HCT116 (cell line): ENCODE measurements at regions not wholly inside any gene's neighbourhood (a gene's known extent, or its start where the extent isn't known, plus 50 kb on each side); places are given as distances from the start of the nearest gene placed in this dataset.

Experiments used
- ATAC-seq: fragments of 200-7000 bp; cut with Tn5 transposase; 2 replicates; pipeline ENCODE4 v1.9.1; 2020; ENCODE audit warnings: mild to moderate bottlenecking, moderate library complexity
- BruUV-seq: library from RNA; stranded (reverse); fragments of 400-500 nt; replicated peaks from 2 replicates; lab custom pipeline; 2021; lab: Mats Ljungman, UMichigan
- CTCF ChIA-PET: fragments of 300-600 bp; sonication (Branson Sonifier 250); formaldehyde crosslinking; loops from one replicate; lab custom pipeline; 2021; ENCODE audit warnings: antibody characterized with exemption; lab: Charles Lee
- POLR2A ChIA-PET: fragments of 300-600, 350-600 bp; sonication (Branson Sonifier 250); formaldehyde crosslinking; loops from one replicate; lab custom pipeline; 2021; ENCODE audit warnings: antibody characterized with exemption; lab: Charles Lee
- RAD21 ChIA-PET, 2 experiments: fragments of 300-600 bp; sonication (Branson Sonifier 250); formaldehyde crosslinking; loops; one replicate each; lab custom pipeline; 2023; ENCODE audit warnings: low total read pairs in 2 of 2; ENCODE audit not compliant: uncharacterized antibody in 2 of 2, unreplicated experiment in 2 of 2, low non-redundant PET in 1 of 2; lab: Charles Lee
- DNase-seq: peaks from one replicate; pipeline ENCODE4 v3.0.0-alpha.2; 2010; ENCODE audit warnings: low read depth, low spot score
- H2AFZ ChIP-seq: fragments of 200-600 bp; shearing (Covaris generic), sonication (generic); 2 replicates; pipeline ENCODE4 v1.6.1; 2017; ENCODE audit warnings: low read depth, mixed run types, mixed read lengths, antibody characterized with exemption, low read length; ENCODE audit not compliant: poor library complexity, severe bottlenecking
- H3K27ac ChIP-seq: 2 replicates; pipeline ENCODE4 v1.5.1; 2012; ENCODE audit warnings: low read depth, low read length
- H3K27me3 ChIP-seq: fragments of 200-600 bp; sonication (generic); 2 replicates; pipeline ENCODE4 v1.6.1; 2016; ENCODE audit warnings: mixed run types, low read length, mixed read lengths; ENCODE audit not compliant: insufficient read depth
- H3K36me3 ChIP-seq, 2 experiments: fragments of 200-500 bp in 1 of 2; fragments of 200-600 bp in 1 of 2; sonication (Bioruptor generic) in 1 of 2; sonication (generic) in 1 of 2; 2 replicates each; pipeline versions ENCODE4 v1.5.1 to v1.6.1; 2014 to 2016; ENCODE audit warnings: low read length in 2 of 2, inconsistent platforms in 1 of 2, mixed read lengths in 1 of 2, mixed run types in 1 of 2; ENCODE audit not compliant: insufficient read depth in 2 of 2, control insufficient read depth in 1 of 2
- H3K4me1 ChIP-seq, 2 experiments: fragments of 200-600 bp in 1 of 2; sonication (generic) in 1 of 2; 2 replicates each; pipeline versions ENCODE4 v1.5.1 to v1.6.1; 2012 to 2017; ENCODE audit warnings: low read length in 2 of 2, inconsistent platforms in 1 of 2, mild to moderate bottlenecking in 1 of 2, mixed read lengths in 1 of 2, mixed run types in 1 of 2, moderate library complexity in 1 of 2; ENCODE audit not compliant: insufficient read depth in 2 of 2, control insufficient read depth in 1 of 2
- H3K4me2 ChIP-seq: fragments of 200-600 bp; sonication (generic); 2 replicates; pipeline ENCODE4 v1.6.1; 2017; ENCODE audit warnings: mixed run types, low read length, mixed read lengths
- H3K4me3 ChIP-seq, 2 experiments: fragments of 200-600 bp in 1 of 2; sonication (generic) in 1 of 2; replicated peaks in 1 of 2; 2 replicates each; pipeline ENCODE4 v1.5.1; 2011 to 2016; ENCODE audit warnings: low read length in 2 of 2, control low read depth in 1 of 2, low read depth in 1 of 2, mild to moderate bottlenecking in 1 of 2, mixed read lengths in 1 of 2, mixed run types in 1 of 2
- H3K79me2 ChIP-seq: fragments of 200-600 bp; sonication (generic); 2 replicates; pipeline ENCODE4 v1.6.1; 2017; ENCODE audit warnings: mild to moderate bottlenecking, mixed run types, low read length, moderate library complexity, mixed read lengths; ENCODE audit not compliant: insufficient read depth
- H3K9ac ChIP-seq: fragments of 200-600 bp; sonication (generic); 2 replicates; pipeline ENCODE4 v1.6.1; 2016; ENCODE audit warnings: low read length, mixed read lengths
- H3K9me2 ChIP-seq: fragments of 200-600 bp; sonication (generic), shearing (Covaris generic); 2 replicates; pipeline ENCODE4 v1.6.1; 2017; ENCODE audit warnings: mixed run types, mild to moderate bottlenecking, moderate library complexity; ENCODE audit not compliant: insufficient read depth
- H3K9me3 ChIP-seq, 2 experiments: fragments of 200-500 bp in 1 of 2; fragments of 200-600 bp in 1 of 2; sonication (Bioruptor generic) in 1 of 2; sonication (generic) in 1 of 2; 2 replicates each; pipeline ENCODE4 v1.6.1; 2014 to 2017; ENCODE audit warnings: low read length in 2 of 2, mixed read lengths in 2 of 2, inconsistent platforms in 1 of 2, low read depth in 1 of 2, mild to moderate bottlenecking in 1 of 2, mixed run types in 1 of 2, moderate library complexity in 1 of 2; ENCODE audit not compliant: control insufficient read depth in 1 of 2, insufficient read depth in 1 of 2
- H4K20me1 ChIP-seq: fragments of 200-600 bp; sonication (generic), shearing (Covaris generic); 2 replicates; pipeline ENCODE4 v1.6.1; 2017; ENCODE audit warnings: mixed run types, mild to moderate bottlenecking, moderate library complexity; ENCODE audit not compliant: insufficient read depth
- CEBPB ChIP-seq: IDR thresholded peaks from 2 replicates; pipeline ENCODE4 v1.6.1; 2012; ENCODE audit warnings: low read depth
- CTCF ChIP-seq, 3 experiments: fragments of 200-600 bp in 1 of 3; sonication (generic) in 1 of 3; IDR thresholded peaks in 2 of 3; conservative IDR thresholded peaks in 1 of 3; 2 replicates each; pipeline ENCODE4 v1.5.1; 2012 to 2017; ENCODE audit warnings: low read depth in 2 of 3, low read length in 2 of 3, antibody characterized with exemption in 1 of 3, borderline replicate concordance in 1 of 3, control low read depth in 1 of 3, mild to moderate bottlenecking in 1 of 3, mixed read lengths in 1 of 3, mixed run types in 1 of 3, moderate library complexity in 1 of 3; ENCODE audit not compliant: insufficient read depth in 1 of 3
- ELF1 ChIP-seq: IDR thresholded peaks from 2 replicates; pipeline ENCODE4 v1.6.1; 2012; ENCODE audit warnings: low read depth, borderline replicate concordance
- FOSL1 ChIP-seq: IDR thresholded peaks from 2 replicates; pipeline ENCODE4 v1.6.1; 2012; ENCODE audit warnings: low read depth
- POLR2AphosphoS5 ChIP-seq: IDR thresholded peaks from 2 replicates; pipeline ENCODE4 v1.6.1; 2011; ENCODE audit warnings: mild to moderate bottlenecking, low read depth, low read length, moderate library complexity
- RAD21 ChIP-seq: IDR thresholded peaks from 2 replicates; pipeline ENCODE4 v1.6.1; 2012; ENCODE audit warnings: low read depth, mild to moderate bottlenecking
- REST ChIP-seq: IDR thresholded peaks from 2 replicates; pipeline ENCODE4 v1.6.1; 2012; ENCODE audit warnings: low read depth
- SIN3A ChIP-seq: IDR thresholded peaks from 2 replicates; pipeline ENCODE4 v1.6.1; 2012; ENCODE audit warnings: low read depth
- SRF ChIP-seq: IDR thresholded peaks from 2 replicates; pipeline ENCODE4 v1.6.1; 2012; ENCODE audit warnings: low read depth
- TCF7L2 ChIP-seq: IDR thresholded peaks from 2 replicates; pipeline ENCODE4 v1.7.0; 2011; ENCODE audit warnings: borderline replicate concordance, inconsistent platforms; ENCODE audit not compliant: insufficient read depth, insufficient read length; ENCODE audit errors: extremely low read depth
- YY1 ChIP-seq: IDR thresholded peaks from 2 replicates; pipeline ENCODE4 v1.6.1; 2011; ENCODE audit warnings: low read length, low read depth, moderate library complexity, mild to moderate bottlenecking; ENCODE audit not compliant: insufficient replicate concordance; ENCODE audit errors: extremely low read depth
- ZFX ChIP-seq: fragments of 450-650 bp; IDR thresholded peaks from 2 replicates; pipeline ENCODE4 v1.6.1; 2017
- intact Hi-C: fragments of 100-400 bp; cut with micrococcal nuclease; formaldehyde crosslinking; loops from 2 replicates; pipeline ENCODE4 v1.10.0; 2022

- Histone ChIP-seq H3K9ac (no peak overlapping the region), H3K4me1 (no peaks in the 10 kb centered on the region), H3K27ac (no peak overlapping the region), H2AFZ (no peak overlapping the region), H3K27me3 (no peaks in the 10 kb centered on the region), H3K79me2 (no peaks in the 10 kb centered on the region), H3K4me3 (no peak overlapping the region), H3K4me2 (no peak overlapping the region), H3K36me3 (no peaks in the 10 kb centered on the region), H4K20me1 (no peaks in the 10 kb centered on the region), H3K9me2 (no peaks in the 10 kb centered on the region), H3K9me3 (no peaks in the 10 kb centered on the region)
- no TSS peak for BruUV-seq
- intact Hi-C loops = no loop called here
- POLR2A ChIA-PET = no interaction called here
- TF ChIP-seq ELF1 (no peak), FOSL1 (no peak), TCF7L2 (no peak), CTCF (IDR thresholded peaks at IDR 0.05 in 2 of 3, conservative IDR thresholded peaks at IDR 0.05 in 1 of 3; ENCODE audit: borderline replicate concordance in 1 of 3, insufficient read depth in 1 of 3, low read depth in 2 of 3, low read length in 2 of 3) (no peak)
- ATAC-seq = no peak
- CTCF ChIA-PET = no interaction called here
- RAD21 ChIA-PET = no interaction called here
- DNase-seq = no peak
Observed at GRCh38 chr4:81776794-81777193, 305.1 kb upstream of the RASGEF1B start.

GRCh38 chr4:81773557-81773956 is 301.9 kb upstream of the RASGEF1B start:
- no peaks in the 10 kb centered on the region; the same call in 1 of the 2 replicates for H4K20me1 ChIP-seq
- H3K9me2 ChIP-seq = no peaks in the 10 kb centered on the region
- BruUV-seq = no TSS peak
- ChIA-PET POLR2A (no interaction called here), RAD21 (no interaction called here), CTCF (no interaction called here)
- no peaks in the 10 kb centered on the region for H3K9me3 ChIP-seq
- ATAC-seq (no peak), DNase-seq (no peak)
- no peak overlapping the region for H3K4me3 ChIP-seq
- no peak overlapping the region for H3K27ac ChIP-seq
- H3K9ac ChIP-seq = no peak overlapping the region
- no peak overlapping the region for H2AFZ ChIP-seq
- H3K79me2 ChIP-seq = no peaks in the 10 kb centered on the region
- H3K4me2 ChIP-seq = no peak overlapping the region
- H3K36me3 ChIP-seq = no peaks in the 10 kb centered on the region
- H3K27me3 ChIP-seq = no peaks in the 10 kb centered on the region
- H3K4me1 ChIP-seq = no peaks in the 10 kb centered on the region
- intact Hi-C loops = no loop called here
- TF ChIP-seq CEBPB (no peak), REST (no peak), RAD21 (no peak), YY1 (no peak), FOSL1 (no peak), SRF (no peak), POLR2AphosphoS5 (no peak), CTCF (IDR thresholded peaks at IDR 0.05 in 2 of 3, conservative IDR thresholded peaks at IDR 0.05 in 1 of 3; ENCODE audit: borderline replicate concordance in 1 of 3, insufficient read depth in 1 of 3, low read depth in 2 of 3, low read length in 2 of 3) (no peak), ZFX (no peak), SIN3A (no peak), ELF1 (no peak), TCF7L2 (no peak)
